ENCODE measurements at regions not wholly inside any gene's neighbourhood (a gene's known extent, or its start where the extent isn't known, plus 50 kb on each side); places are given as distances from the start of the nearest gene placed in this dataset.

DNA sequence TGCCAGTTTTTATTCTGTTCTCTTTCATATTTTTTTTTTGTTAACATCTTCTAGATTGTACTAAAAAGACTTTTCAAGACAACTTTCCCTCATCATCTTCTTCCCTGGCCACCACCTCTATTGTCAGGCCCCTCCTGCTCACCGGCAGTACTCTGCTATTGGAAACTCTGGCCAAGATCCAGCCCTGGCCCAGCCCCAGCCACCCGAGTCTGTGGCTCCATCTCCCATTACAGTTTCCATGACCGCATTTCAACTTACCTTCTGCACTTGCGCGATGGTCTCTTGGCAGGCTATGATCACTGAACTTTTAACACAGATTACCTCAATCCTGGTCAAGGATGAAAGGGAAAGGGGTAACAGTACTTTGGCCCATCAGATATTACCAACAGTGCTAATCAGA lies 137.7 kb upstream of the POM121L12 start:
- H3K4me3 ChIP-seq (ENCODE audit: low read length in 2 of 2) = no peak overlapping the region
- H3K36me3 ChIP-seq (ENCODE audit: insufficient read depth, low read length) = no peaks in the 10 kb centered on the region
- no peaks in the 10 kb centered on the region for H3K9me3 ChIP-seq (ENCODE audit: control insufficient read depth in 1 of 2, low read length in 2 of 2)
- intact Hi-C loops (cut with micrococcal nuclease) = no loop called here
- H3K9me3 Mint-ChIP-seq = peaks cover 0 to 29% (median 9%) of the 10 kb centered on the region in 8 donors
- H3K4me1 ChIP-seq (ENCODE audit: insufficient read depth, low read length) = no peaks in the 10 kb centered on the region
- H3K4me1 Mint-ChIP-seq = no peaks in the 10 kb centered on the region
- H3K4me3 Mint-ChIP-seq = no peak overlapping the region
- ChIA-PET CTCF (ENCODE audit: partially characterized antibody) (no interaction called here), POLR2A (ENCODE audit: partially characterized antibody) (no interaction called here)
- H3K27ac Mint-ChIP-seq = no peak overlapping the region
- H3K27me3 Mint-ChIP-seq = no peaks in the 10 kb centered on the region
- no peaks in the 10 kb centered on the region for H3K36me3 Mint-ChIP-seq
- H3K27ac ChIP-seq (ENCODE audit: low read depth, low read length) = no peak overlapping the region
- no peaks in the 10 kb centered on the region for H3K27me3 ChIP-seq (ENCODE audit: insufficient read depth, low read length)
- no peak for DNase-seq

DNA sequence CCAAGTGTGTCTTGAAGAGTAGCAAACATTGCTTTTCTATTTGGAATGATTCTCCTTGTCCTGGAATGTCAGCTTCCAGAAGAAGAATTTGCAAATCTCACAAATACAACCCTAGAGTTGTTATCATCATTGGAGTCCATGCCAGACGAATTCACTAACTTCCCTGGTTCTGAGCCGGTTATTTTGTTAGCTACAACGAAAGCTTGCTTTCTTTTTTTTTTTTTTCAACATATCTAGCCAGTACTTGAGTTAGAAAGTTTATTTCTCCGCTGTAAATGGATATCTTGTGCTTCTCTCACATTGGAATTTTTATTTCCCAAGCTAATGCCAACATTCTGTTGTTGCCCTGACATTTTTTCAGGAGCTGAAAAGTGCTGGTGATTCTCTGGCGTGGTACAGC lies 138.1 kb upstream of the POM121L12 start:
- H3K9me3 Mint-ChIP-seq = peaks cover 0 to 28% (median 9%) of the 10 kb centered on the region in 8 donors
- intact Hi-C loops (cut with micrococcal nuclease) = no loop called here
- no peaks in the 10 kb centered on the region for H3K4me1 Mint-ChIP-seq
- H3K27ac ChIP-seq (ENCODE audit: low read depth, low read length) = no peak overlapping the region
- H3K36me3 Mint-ChIP-seq = no peaks in the 10 kb centered on the region
- ChIA-PET CTCF (ENCODE audit: partially characterized antibody) (no interaction called here), POLR2A (ENCODE audit: partially characterized antibody) (no interaction called here)
- H3K27me3 ChIP-seq (ENCODE audit: insufficient read depth, low read length) = no peaks in the 10 kb centered on the region
- H3K36me3 ChIP-seq (ENCODE audit: insufficient read depth, low read length) = no peaks in the 10 kb centered on the region
- no peak overlapping the region for H3K27ac Mint-ChIP-seq
- DNase-seq = no peak
- no peak overlapping the region for H3K4me3 Mint-ChIP-seq
- H3K4me3 ChIP-seq (ENCODE audit: low read length in 2 of 2) = no peak overlapping the region
- H3K27me3 Mint-ChIP-seq = no peaks in the 10 kb centered on the region
- no peaks in the 10 kb centered on the region for H3K4me1 ChIP-seq (ENCODE audit: insufficient read depth, low read length)
- peaks cover 0 to under 1% of the 10 kb centered on the region in 2 donors for H3K9me3 ChIP-seq (ENCODE audit: control insufficient read depth in 1 of 2, low read length in 2 of 2)

DNA sequence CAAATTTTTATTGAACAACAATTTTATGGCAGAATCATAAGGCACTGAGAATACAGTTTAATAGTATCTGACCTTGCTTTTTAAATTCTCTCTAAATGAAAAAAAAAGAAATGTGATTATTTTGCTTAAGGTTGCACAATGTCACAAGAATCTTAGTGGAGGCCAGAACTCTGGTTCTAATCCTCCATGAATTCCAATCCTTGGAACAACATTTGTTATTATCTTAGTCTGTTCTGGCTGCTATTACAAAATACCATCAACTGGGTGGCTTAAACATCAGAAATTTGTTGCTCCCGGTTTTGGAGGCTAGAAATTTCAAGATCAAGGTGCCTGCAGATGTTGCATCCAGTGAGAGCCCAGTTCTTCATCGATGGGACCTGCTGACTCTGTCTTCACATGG lies 158.2 kb upstream of the POM121L12 start:
- Histone ChIP-seq H3K36me3 (ENCODE audit: insufficient read depth, low read length) (no peaks in the 10 kb centered on the region), H3K4me1 (ENCODE audit: insufficient read depth, low read length) (no peaks in the 10 kb centered on the region), H3K9me3 (ENCODE audit: control insufficient read depth in 1 of 2, low read length in 2 of 2) (peaks cover 0 to 4% of the 10 kb centered on the region in 2 donors), H3K27me3 (ENCODE audit: insufficient read depth, low read length) (no peaks in the 10 kb centered on the region), H3K27ac (ENCODE audit: low read depth, low read length) (no peak overlapping the region), H3K4me3 (ENCODE audit: low read length in 2 of 2) (no peak overlapping the region)
- no peaks in the 10 kb centered on the region for H3K36me3 Mint-ChIP-seq
- H3K9me3 Mint-ChIP-seq = peaks cover 3 to 34% (median 19%) of the 10 kb centered on the region in 8 donors
- POLR2A ChIA-PET (ENCODE audit: partially characterized antibody) = no interaction called here
- H3K27ac Mint-ChIP-seq = no peak overlapping the region
- no peak for DNase-seq
- H3K4me3 Mint-ChIP-seq = no peak overlapping the region
- intact Hi-C loops (cut with micrococcal nuclease) = no loop called here
- no peaks in the 10 kb centered on the region for H3K27me3 Mint-ChIP-seq
- CTCF ChIA-PET (ENCODE audit: partially characterized antibody) = no interaction called here
- no peaks in the 10 kb centered on the region for H3K4me1 Mint-ChIP-seq

DNA sequence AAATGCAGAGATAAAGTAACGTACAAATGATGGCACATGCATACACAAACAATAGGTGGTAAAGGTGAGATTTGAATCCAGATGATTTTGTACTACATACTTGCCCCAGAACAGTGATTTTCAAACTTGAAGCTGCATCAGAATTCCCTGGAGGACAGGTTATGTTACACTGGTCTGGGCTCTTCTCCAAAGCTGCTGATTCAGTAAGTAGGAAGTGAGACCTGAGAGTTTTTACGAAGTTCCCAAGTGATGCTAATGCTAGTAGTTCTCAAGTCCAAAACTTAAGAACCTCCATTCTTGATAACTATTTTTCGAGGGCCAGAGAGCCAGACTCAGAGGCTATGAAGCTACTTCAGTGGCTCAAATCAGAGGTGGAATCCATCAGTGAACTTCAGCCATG lies 159.0 kb upstream of the POM121L12 start:
- CTCF ChIA-PET (ENCODE audit: partially characterized antibody) = no interaction called here
- intact Hi-C loops (cut with micrococcal nuclease) = no loop called here
- no peaks in the 10 kb centered on the region for H3K27me3 Mint-ChIP-seq

DNA sequence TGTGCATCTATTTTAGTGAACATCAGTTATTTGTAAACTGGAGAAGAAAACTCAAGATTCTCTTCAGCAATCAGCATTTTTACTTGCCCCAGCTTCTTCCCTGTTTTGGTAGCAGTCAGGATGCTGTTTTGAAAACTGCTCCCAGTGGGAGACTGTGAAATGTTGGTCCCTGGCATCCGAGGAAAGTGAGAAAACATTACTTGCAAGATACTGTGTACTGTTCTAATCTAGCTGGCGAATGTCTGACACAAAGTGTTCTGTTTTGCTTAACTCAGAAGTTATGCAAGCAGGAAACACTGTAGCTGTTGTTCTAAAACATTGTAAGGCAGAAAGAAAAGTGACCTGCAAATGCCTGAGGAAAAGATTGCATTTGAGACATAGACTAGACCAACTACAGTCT lies 171.8 kb upstream of the POM121L12 start:
- Mint-ChIP-seq H3K27ac (no peak overlapping the region), H3K27me3 (no peaks in the 10 kb centered on the region), H3K4me1 (no peaks in the 10 kb centered on the region), H3K4me3 (no peak overlapping the region), H3K36me3 (no peaks in the 10 kb centered on the region), H3K9me3 (peaks cover 5 to 36% (median 26%) of the 10 kb centered on the region in 8 donors)
- H3K9me3 ChIP-seq (ENCODE audit: control insufficient read depth in 1 of 2, low read length in 2 of 2) = peaks cover 0 to 5% of the 10 kb centered on the region in 2 donors
- H3K27me3 ChIP-seq (ENCODE audit: insufficient read depth, low read length) = no peaks in the 10 kb centered on the region
- intact Hi-C loops (cut with micrococcal nuclease) = no loop called here
- CTCF ChIA-PET (ENCODE audit: partially characterized antibody) = no interaction called here
- no peak overlapping the region for H3K4me3 ChIP-seq (ENCODE audit: low read length in 2 of 2)
- H3K4me1 ChIP-seq (ENCODE audit: insufficient read depth, low read length) = no peaks in the 10 kb centered on the region
- H3K36me3 ChIP-seq (ENCODE audit: insufficient read depth, low read length) = no peaks in the 10 kb centered on the region
- POLR2A ChIA-PET (ENCODE audit: partially characterized antibody) = no interaction called here
- DNase-seq = no peak
- H3K27ac ChIP-seq (ENCODE audit: low read depth, low read length) = no peak overlapping the region

More for the DNA sequence above, 159.0 kb upstream of the POM121L12 start:
- no peaks in the 10 kb centered on the region for H3K36me3 Mint-ChIP-seq
- Histone ChIP-seq H3K27me3 (ENCODE audit: insufficient read depth, low read length) (no peaks in the 10 kb centered on the region), H3K36me3 (ENCODE audit: insufficient read depth, low read length) (no peaks in the 10 kb centered on the region), H3K4me1 (ENCODE audit: insufficient read depth, low read length) (no peaks in the 10 kb centered on the region), H3K4me3 (ENCODE audit: low read length in 2 of 2) (no peak overlapping the region), H3K27ac (ENCODE audit: low read depth, low read length) (no peak overlapping the region), H3K9me3 (ENCODE audit: control insufficient read depth in 1 of 2, low read length in 2 of 2) (peaks cover 0 to 4% of the 10 kb centered on the region in 2 donors)
- H3K4me3 Mint-ChIP-seq = no peak overlapping the region
- H3K27ac Mint-ChIP-seq = no peak overlapping the region
- DNase-seq = no peak
- H3K4me1 Mint-ChIP-seq = no peaks in the 10 kb centered on the region
- H3K9me3 Mint-ChIP-seq = peaks cover 6 to 41% (median 19%) of the 10 kb centered on the region in 8 donors
- POLR2A ChIA-PET (ENCODE audit: partially characterized antibody) = no interaction called here

DNA sequence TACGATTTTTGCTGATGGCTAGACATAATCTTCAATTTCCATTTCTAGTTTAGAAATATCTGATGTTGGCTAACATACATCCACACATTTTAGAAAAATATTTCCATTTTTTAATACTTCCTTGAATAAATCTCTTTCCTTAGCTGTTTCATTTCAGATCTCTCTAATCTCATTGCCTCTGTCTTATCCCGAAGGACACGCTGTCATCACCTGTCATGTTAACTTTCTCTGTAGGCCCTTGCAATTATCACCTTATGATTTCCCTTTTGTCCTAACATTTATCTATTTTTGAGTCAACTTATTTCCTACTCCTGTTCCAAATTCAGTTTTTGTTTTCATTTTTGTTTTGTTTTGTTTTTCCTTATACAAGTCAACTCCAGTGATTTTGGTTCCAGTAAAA lies 173.1 kb upstream of the POM121L12 start:
- H3K9me3 ChIP-seq (ENCODE audit: control insufficient read depth in 1 of 2, low read length in 2 of 2) = peaks cover 0 to 5% of the 10 kb centered on the region in 2 donors
- H3K27me3 Mint-ChIP-seq = no peaks in the 10 kb centered on the region

DNA sequence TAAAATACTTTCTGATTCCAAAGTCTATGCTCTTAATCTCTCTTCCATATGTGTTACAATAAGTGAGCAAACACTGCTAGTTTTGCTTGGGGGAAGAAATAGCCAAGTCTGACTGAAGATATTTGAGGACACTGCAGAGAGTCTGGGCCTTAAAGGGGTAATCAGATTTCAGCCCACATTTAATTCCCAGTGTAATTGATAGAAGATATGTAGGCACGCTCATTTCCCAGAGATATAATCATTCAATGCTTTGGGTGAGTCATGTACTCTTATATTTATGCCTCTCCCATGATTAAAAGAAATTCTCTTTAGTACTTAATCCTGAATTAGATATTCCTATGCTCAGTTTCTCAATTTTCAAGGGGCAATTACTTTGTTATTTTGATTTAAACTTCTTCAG lies 178.1 kb upstream of the POM121L12 start:
- intact Hi-C loops (cut with micrococcal nuclease) = no loop called here
- H3K36me3 Mint-ChIP-seq = no peaks in the 10 kb centered on the region
- peaks cover 1 to 29% (median 8%) of the 10 kb centered on the region in 8 donors for H3K9me3 Mint-ChIP-seq
- Histone ChIP-seq H3K9me3 (ENCODE audit: control insufficient read depth in 1 of 2, low read length in 2 of 2) (peaks cover 0 to 4% of the 10 kb centered on the region in 2 donors), H3K36me3 (ENCODE audit: insufficient read depth, low read length) (no peaks in the 10 kb centered on the region), H3K4me3 (ENCODE audit: low read length in 2 of 2) (no peak overlapping the region), H3K27me3 (ENCODE audit: insufficient read depth, low read length) (no peaks in the 10 kb centered on the region), H3K4me1 (ENCODE audit: insufficient read depth, low read length) (no peaks in the 10 kb centered on the region), H3K27ac (ENCODE audit: low read depth, low read length) (no peak overlapping the region)
- H3K4me1 Mint-ChIP-seq = no peaks in the 10 kb centered on the region
- POLR2A ChIA-PET (ENCODE audit: partially characterized antibody) = no interaction called here
- H3K27me3 Mint-ChIP-seq = no peaks in the 10 kb centered on the region
- DNase-seq = no peak
- CTCF ChIA-PET (ENCODE audit: partially characterized antibody) = interaction anchor here (0.6 kb wide), 1 partner anchor 59 kb away, joined by 3 read pairs; no protein-coding TSS in a partner anchor
- no peak overlapping the region for H3K4me3 Mint-ChIP-seq
- H3K27ac Mint-ChIP-seq = no peak overlapping the region

More for the DNA sequence above, 173.1 kb upstream of the POM121L12 start:
- intact Hi-C loops (cut with micrococcal nuclease) = no loop called here
- H3K27ac ChIP-seq (ENCODE audit: low read depth, low read length) = no peak overlapping the region
- H3K36me3 Mint-ChIP-seq = no peaks in the 10 kb centered on the region
- ChIA-PET CTCF (ENCODE audit: partially characterized antibody) (no interaction called here), POLR2A (ENCODE audit: partially characterized antibody) (no interaction called here)
- H3K27me3 ChIP-seq (ENCODE audit: insufficient read depth, low read length) = no peaks in the 10 kb centered on the region
- H3K27ac Mint-ChIP-seq = no peak overlapping the region
- no peak overlapping the region for H3K4me3 Mint-ChIP-seq
- no peaks in the 10 kb centered on the region for H3K36me3 ChIP-seq (ENCODE audit: insufficient read depth, low read length)
- H3K4me1 ChIP-seq (ENCODE audit: insufficient read depth, low read length) = no peaks in the 10 kb centered on the region
- H3K4me1 Mint-ChIP-seq = no peaks in the 10 kb centered on the region
- no peak overlapping the region for H3K4me3 ChIP-seq (ENCODE audit: low read length in 2 of 2)
- peaks cover 2 to 35% (median 26%) of the 10 kb centered on the region in 8 donors for H3K9me3 Mint-ChIP-seq
- no peak for DNase-seq

DNA sequence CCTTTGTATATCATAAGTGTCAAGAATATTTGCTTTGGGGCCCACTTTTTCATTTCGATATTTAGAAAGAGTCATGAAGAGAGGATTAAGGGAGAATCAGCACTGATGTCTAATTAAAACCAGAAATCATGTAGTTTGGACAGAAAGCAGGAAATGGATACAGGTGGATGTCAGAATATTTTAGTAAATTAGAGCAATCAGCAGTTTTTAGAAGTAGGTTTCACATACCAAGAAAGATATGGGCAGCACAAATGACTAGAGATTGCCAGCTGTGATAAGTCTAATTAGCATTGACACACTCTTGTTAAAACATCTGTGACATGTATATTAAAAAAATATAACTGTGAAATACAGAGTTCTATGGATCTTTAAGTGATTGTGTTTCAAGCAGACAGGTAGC lies 180.8 kb upstream of the POM121L12 start:
- Histone ChIP-seq H3K27me3 (ENCODE audit: insufficient read depth, low read length) (no peaks in the 10 kb centered on the region), H3K27ac (ENCODE audit: low read depth, low read length) (no peak overlapping the region), H3K4me3 (ENCODE audit: low read length in 2 of 2) (no peak overlapping the region), H3K4me1 (ENCODE audit: insufficient read depth, low read length) (no peaks in the 10 kb centered on the region), H3K9me3 (ENCODE audit: control insufficient read depth in 1 of 2, low read length in 2 of 2) (peaks cover 0 to 4% of the 10 kb centered on the region in 2 donors), H3K36me3 (ENCODE audit: insufficient read depth, low read length) (no peaks in the 10 kb centered on the region)
- Mint-ChIP-seq H3K4me1 (no peaks in the 10 kb centered on the region), H3K9me3 (peaks cover 0 to 32% (median 8%) of the 10 kb centered on the region in 8 donors), H3K4me3 (no peak overlapping the region), H3K36me3 (no peaks in the 10 kb centered on the region), H3K27ac (no peak overlapping the region), H3K27me3 (no peaks in the 10 kb centered on the region)
- ChIA-PET POLR2A (ENCODE audit: partially characterized antibody) (no interaction called here), CTCF (ENCODE audit: partially characterized antibody) (no interaction called here)
- intact Hi-C loops (cut with micrococcal nuclease) = no loop called here
- no peak for DNase-seq

All from CD4-positive, alpha-beta memory T cell (primary cell).